HG03066 (cell line): ENCODE measurements at regions not wholly inside any gene's neighbourhood (a gene's known extent, or its start where the extent isn't known, plus 50 kb on each side); places are given as distances from the start of the nearest gene placed in this dataset.

Source experiments
- ATAC-seq: cut with Tn5 transposase; IDR thresholded peaks from one replicate; pipeline ENCODE4 v1.9.1; 2021; ENCODE audit warnings: low read depth; ENCODE audit not compliant: unreplicated experiment

DNA sequence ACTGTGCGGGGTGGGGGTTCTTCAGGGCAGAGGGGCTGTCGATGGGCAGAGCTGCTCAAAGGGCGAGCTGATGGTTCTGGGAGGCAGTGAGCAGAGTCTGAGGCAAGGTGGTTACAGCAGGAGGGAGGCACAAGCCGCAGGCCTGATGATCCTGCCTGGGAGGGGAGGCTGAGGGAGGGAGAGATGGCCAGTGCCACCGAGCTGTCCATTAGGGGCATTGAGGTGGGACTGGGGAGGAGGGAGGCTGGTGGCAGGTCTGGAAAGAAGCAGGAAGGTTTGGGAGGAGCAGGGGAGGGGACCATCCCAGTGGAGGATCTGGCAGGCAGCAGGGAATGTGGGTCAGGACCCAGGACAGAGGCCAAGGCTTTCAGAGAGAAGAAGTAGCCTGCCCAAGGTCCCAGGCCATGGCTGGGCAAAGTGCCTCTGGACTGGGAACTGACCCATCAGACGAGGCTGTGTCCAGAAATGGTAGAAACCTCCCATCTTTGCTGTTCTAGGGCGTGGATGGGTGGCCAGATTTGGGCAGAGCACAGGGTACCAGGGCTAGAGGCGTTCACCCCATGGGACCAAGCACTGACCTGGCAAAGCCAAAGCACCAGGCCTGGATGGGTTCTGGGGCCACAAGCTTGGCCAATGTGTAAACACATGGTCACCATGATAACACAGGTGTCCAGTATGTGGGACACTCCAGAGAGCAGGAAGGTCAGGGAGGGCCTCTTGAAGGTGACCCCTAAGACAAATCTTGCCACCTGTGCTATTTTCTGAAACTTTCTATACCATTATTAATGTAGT lies 55.5 kb downstream of the INHBB start:
- no peak for ATAC-seq

- ATAC-seq = no peak
These were observed 56.1 kb downstream of the INHBB start for GRCh38 chr2:120402067-120402433.

GRCh38 chr2:120402508-120402907 lies 56.6 kb downstream of the INHBB start:
- no peak for ATAC-seq

DNA sequence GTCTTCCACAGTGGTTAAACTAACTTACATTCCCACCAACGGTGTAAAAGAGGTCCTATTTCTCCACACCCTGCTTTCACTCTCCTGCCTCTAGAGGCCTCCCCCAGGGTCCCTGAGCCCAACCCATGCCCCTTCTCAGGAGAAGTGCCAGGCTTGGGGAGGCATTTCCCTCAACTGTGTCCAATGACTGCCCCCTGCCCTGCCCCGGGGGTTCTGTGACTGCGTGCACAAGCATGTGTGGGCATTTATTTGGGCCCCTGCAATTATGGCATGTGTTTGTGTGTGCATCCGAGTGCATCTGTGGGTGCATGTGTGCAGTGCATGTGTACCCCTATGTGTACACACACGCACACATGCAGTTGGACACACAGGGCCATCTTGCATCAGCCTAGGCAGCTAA lies 57.3 kb downstream of the INHBB start:
- ATAC-seq = no peak

GRCh38 chr2:120403676-120404075 lies 57.7 kb downstream of the INHBB start:
- ATAC-seq = no peak

GRCh38 chr2:120404274-120404673 lies 58.3 kb downstream of the INHBB start:
- no peak for ATAC-seq

- ATAC-seq = no peak
These were observed 59.2 kb downstream of the INHBB start for GRCh38 chr2:120404941-120405758.

DNA sequence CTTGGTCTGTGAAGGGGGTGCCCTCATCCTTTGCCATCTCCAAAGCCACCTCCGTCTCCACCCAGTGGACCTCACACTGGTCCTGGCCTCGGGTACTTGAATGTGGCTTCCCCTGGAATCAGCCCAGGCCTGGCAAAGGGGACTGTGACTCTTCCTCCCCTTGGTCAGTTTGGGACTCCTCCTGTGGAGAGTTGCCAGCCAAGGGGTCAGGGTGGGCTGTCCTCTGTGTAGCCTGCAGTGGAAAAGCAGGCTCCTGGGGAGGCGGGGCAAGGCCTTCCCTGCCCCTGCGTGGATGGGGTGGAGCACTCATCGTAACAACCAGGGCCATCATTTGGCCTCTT lies 59.8 kb downstream of the INHBB start:
- ATAC-seq = no peak

GRCh38 chr2:120406566-120406965 lies 60.6 kb downstream of the INHBB start:
- no peak for ATAC-seq

GRCh38 chr2:120410487-120410886 lies 64.6 kb downstream of the INHBB start:
- ATAC-seq = no peak

- no peak for ATAC-seq
These were observed 69.1 kb downstream of the INHBB start for GRCh38 chr2:120415060-120415459.

GRCh38 chr2:120415728-120416509 lies 70.0 kb downstream of the INHBB start:
- ATAC-seq = no peak

DNA sequence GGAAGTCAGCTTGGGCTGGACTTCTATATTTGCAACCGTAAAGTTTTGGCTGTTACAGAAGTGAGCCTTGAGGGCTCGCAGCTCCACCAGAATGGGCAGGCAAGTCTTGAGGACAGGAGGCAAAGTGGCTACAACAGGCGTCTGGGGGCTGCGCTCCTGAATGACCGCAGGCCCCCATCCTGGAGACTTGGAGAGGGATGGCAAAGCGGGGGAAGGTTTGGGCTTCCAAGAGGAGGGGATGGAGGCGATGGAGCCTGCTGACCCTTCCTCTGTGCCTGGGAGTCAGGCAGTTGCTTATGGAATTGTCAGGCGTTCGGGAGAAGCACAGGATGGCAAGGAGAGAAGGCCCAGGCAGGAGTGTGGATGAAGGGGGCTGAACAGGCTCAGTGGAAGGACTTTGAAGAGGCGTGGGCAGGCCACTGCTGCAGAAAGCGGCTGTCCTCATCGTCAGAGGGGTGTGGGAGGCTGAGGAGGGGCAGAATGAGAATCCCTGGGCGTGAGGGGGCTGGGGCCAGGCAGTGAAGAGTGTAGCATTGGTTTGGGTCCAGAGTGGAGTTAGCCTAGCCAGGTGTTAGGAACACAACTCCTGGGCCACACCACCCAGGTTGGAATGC lies 72.3 kb downstream of the INHBB start:
- no peak for ATAC-seq

GRCh38 chr2:120419073-120419472 lies 73.1 kb downstream of the INHBB start:
- ATAC-seq = no peak

DNA sequence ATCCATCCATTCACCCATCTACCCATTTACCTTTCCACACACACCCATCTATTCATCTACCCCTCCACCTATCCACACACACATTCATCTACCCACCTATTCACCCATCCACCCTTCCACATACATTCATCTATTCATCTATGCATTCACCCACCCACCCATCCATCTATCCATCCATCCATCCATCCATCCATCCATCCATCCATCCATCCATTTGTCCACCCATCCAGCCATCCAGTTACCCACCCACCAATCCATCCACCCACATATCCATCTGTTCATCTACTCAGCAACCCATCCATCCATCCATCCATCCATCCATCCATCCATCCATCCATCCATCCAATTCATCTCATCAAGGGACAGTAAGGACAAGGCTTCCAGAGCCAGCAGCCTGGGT lies 74.0 kb downstream of the INHBB start:
- no peak for ATAC-seq

- no peak for ATAC-seq
These were observed 75.3 kb downstream of the INHBB start for GRCh38 chr2:120421126-120421829.

DNA sequence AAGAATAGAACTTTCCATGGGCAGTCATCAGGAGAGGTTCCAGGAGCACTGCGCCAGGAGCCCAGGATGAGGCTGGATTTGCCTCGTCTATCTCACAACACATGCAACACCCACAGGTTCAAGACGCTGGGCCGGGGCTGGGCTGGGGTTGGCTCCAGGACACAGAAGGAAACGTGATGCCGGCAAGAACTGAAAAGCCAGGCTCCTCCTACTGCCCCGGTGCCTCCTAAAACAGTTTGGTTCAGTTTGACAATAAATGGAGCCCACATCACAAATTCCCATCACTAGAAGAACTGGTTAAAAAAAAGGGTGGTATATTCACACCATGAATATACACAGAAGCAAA lies 75.9 kb downstream of the INHBB start:
- no peak for ATAC-seq

DNA sequence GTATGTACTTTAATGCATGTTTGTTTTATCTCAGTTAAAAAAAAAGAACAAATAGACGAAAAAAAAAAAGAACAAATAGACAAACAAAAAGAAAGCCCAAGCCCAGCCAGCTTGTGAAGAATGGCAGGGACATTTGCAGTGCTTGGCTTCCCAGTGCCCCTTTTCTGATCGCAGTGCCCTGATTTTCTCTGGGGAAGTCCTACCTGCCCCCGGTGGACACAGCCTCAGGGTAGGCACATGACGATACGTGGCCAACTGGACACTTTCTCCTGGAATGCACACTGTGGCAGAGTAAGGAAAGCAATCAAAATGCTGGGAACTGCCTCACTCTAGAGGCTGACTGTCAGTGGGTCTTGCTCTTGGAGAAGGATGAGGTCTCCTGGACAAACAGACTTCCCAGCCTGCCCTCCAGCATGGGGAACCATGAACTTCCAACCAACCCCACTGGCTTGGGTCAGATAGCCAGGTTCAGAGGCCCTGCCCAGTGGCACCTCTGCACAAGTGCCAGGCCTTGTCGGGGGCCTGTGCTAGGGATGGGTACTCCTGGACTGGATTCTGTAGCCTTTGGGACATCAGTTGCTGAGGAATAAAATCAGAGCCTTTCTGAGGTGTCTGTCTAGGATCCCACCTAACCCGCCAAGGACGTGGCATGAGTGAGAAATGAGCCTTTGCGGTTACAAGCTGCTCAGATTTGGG lies 76.7 kb downstream of the INHBB start:
- no peak for ATAC-seq

GRCh38 chr2:120423167-120423943 lies 77.4 kb downstream of the INHBB start:
- no peak for ATAC-seq
